ENCODE measurements at regions not wholly inside any gene's neighbourhood (a gene's known extent, or its start where the extent isn't known, plus 50 kb on each side); places are given as distances from the start of the nearest gene placed in this dataset.

DNA sequence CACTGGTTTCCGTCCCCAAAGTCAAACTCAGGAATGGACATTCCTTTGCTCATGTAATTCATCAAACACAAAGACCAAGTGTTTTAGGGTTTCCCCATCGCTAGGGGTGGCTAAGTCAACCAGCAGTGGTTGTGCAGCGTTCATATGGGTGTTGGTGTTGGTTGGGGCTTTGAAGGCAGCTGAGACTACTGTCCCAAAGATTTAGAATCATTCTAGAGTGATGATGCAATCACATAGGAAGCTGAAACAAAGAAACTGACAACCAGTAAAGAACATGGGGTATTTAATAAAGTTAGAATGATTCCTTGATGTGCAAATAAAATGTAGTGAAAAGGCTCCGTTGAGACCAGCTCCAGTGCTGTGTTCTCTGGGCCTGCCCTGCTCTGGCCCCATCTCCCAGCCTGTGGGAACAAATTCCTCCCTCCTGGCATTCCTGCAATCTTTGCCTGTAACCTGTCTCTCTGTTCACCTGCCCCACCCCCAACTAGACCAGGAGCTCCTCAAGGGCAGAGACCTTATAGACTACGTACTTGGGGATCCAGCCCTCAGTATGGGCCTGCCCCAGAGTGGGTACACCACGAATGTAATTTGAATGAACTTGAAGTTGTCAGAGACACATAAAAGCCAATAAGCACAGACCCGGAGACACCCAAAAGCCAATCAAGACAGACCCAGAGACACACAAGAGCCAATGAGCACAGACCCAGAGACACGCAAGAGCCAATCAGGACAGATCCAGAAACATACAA, 191.7 kb upstream of the TWIST2 start:
- no peak for DNase-seq

DNA sequence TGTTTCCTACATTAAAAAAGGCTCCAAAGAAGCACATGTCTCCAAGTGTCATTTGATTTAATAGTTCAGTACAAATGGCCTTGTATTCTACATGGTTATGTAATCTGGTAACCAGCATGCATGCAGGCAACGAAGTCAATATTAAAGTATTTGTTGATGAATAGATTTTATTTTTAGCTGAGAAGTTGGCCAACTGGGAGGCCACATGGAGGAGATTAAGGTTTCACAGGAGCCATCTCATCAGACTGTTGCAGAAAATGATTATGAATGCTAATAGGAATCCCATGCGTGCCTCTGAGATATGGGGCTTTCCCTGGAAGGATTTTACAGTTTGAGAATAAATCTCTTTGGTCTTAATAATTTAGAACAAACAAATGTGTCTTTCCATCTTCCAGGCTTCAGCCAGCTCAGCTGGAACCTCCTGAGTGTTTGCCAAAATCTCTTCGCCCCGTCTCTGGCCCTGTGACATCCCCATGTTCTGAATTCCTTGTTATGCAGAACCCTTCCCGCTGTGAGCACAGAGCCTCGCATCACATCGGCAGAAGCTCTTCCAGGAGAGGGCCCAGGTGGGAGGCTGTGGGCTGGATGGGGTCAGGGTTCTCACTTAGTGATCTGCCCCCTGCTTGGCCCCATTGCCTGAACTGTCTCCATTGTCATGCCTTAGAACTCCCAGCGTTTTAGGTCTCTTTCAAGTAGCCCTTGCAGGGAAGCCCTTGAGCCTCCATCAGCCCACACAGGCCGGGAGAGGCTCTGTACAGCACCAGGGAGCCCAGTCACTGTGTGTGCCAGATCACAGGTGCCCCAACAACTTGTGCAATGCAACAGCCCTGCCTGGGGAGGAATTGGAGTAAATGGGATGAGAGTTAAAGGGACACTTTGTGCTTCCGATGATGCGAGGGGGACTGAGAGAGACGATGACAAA, 190.5 kb upstream of the TWIST2 start:
- DNase-seq, result no peak

DNA sequence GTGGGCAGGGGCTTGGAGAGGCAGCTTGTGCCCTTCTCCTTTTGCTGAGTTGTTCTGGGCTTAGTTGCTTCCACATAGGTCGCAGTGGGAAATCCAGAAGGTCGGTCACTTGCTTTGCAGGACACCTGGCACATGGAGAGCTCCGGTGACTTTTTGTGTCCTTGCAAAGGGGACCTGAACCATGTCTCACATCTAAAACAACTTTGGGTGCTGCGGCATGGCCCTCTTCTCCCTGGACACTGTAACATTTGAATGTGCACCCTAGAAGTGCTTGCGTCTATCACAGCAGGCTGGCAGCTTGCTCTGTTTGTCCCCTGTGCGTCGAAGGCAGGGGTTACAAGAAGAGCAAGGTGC, 189.9 kb upstream of the TWIST2 start:
- no peak for DNase-seq

DNA sequence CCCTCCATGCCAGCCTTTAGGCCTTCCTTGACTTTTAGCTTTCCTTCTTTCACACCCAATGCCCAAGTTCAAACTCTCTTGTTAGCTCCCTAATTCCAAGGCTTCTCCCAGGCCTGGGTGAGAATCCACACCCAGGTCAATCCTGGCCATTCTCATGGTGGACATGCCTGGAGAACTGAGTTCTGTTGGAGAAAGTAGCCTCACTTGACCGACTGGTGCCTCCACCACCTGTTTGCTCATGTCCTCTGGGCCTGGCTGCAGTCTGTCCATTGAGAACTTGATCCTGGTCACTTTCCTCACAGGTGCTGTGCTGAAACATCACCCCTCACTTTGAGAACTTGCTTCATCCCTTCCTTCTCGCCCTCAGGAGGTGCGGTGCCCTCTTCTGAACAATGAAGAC, 189.1 kb upstream of the TWIST2 start:
- DNase-seq, result no peak

DNA sequence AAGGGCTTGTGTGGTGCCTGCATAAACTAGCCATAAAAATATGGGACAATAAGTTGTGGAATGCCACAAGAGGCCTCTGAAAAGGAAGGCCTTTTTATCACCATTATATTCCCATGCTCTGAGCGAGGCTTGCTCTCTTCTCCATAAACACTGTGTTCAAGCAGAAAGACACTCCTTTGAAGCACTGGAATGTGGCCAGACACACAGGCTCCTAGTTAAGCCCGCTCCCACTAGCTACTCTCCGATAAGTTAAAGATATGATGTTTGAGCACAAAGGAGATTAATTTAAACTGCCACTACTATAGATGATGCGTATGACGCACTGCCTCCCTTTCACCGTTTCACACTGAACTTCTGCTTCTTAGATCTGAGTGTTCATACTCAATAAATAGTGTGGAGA, 188.7 kb upstream of the TWIST2 start:
- DNase-seq, result no peak

DNA sequence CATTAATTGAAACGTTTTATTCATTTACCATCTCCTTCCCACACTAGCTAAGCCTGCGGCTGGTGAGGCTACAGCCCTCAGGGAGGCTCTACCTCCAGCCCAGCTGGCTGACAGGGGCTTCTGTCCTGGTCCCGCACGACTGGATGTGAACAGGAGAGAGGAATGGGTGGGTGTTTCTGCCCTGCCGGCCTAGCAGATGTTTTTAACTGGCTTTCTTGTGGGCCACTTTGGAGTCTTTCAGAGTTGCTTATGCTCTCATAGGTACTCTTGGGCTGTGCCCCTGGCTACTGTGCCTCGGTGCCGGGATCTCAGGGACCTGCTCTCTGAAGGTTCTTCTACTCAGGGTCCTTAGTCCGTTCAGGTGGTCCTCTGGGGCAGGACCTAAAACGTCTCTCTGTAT, 184.3 kb upstream of the TWIST2 start:
- DNase-seq, result no peak

DNA sequence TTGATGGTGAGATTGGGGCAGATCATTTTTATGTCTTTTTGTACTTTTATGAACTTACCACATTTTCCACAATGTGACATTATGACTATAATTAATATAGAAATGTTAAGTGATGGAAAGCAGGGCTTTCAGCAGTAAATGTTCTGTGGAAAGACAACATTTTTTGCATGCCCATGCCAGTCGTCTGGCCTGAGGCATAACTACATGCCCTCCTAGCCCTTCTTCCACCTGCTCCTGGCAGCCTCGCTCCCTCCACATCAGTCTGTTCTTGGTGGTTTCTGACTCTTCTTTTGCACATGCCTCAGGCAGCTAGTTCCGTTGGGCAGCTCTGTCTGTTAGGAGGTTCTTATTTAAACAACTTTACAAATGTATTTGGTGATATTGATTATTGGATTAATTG, 182.0 kb upstream of the TWIST2 start:
- no peak for DNase-seq

DNA sequence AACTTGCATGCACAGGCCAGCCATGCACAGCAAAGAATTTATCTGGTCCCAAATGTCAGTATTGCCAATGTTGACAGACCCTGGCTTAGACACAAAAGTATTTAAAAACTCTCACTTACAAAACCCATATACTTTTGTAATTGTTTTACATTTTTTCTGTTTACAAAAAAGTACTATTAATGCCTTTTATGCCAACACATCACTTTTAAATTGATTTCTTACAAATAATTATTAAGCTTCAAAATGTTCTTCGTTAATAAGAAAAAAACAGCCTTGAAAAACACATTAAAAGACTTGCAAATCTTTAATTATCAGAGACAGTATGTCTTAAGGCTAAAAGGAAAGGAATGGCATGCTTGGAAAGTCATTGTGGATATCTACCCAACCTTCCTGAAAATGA, 181.3 kb upstream of the TWIST2 start:
- no peak for DNase-seq

DNA sequence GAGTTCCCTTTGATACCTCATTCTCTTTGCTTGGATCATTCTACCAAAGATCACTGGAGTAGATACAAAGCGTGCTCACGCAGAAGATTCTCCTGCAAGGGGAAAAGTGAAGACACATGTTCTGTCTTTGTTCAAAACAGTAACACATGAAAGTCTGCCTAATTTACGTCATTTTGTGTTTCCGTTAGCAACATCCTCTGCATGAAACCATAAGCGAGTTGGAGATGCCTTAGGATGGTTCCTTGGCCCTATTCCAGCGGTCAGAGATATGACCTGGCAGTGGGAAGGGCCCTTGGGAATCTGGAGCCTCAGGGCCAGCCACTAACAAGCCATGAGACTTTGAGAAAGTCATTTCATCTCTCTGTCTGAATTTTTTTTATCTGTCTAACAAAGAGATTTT, 180.9 kb upstream of the TWIST2 start:
- no peak for DNase-seq

DNA sequence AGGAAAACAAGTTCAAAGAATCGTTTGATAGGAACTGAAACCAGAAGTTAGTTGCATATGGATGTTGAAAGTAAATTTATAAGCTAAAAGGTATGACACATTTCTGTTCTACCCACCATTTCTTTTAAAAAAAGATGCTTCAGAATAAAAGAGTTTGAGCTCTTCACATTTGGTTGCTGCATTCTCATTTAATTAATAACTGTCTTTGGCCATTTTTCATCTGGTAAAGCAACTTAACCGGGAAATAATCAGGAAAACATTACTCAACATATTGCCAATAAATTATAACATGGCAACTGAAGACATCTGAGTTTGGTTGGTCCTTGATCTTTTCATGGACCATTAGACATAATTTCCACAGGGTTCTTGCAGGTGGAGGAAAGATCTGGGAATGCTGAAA, 180.2 kb upstream of the TWIST2 start:
- DNase-seq, result no peak

DNA sequence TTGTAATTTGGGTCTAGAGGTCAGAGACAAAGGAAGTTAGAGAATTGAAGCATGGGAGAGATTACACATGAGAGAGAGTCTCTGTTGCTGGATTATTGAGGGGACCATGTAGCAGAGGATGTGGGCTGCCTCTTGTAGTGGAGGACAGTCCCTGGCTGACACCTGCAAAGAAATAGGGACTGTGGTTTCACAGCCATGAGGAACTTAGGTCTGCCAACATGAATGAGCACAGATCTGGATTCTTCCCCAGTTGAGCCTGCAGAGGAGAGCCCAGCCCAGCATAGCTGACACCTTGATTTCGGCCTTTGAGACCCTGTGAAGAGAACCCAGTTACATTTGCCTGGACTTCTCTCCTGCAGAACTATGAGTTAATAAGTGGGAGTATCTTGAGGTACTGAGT, 179.5 kb upstream of the TWIST2 start:
- DNase-seq, result no peak

DNA sequence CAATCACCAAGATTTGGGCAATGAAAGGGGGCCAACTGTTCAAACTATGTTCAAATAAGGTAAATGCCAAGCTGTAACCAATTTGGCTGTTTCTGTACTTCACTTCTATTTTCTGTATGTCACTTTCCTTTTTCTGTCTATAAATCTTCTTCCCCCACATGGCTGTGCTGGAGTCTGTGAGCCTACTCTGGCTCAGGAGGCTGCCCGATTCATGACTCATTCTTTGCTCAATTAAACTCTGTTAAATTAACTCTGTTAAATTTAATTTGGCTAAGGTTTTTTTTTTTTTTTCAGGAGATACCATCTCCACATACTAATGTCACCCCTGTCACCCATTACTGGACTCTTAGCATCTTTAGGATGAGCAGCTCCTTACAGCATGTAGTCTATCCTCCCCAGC, 178.8 kb upstream of the TWIST2 start:
- no peak for DNase-seq

DNA sequence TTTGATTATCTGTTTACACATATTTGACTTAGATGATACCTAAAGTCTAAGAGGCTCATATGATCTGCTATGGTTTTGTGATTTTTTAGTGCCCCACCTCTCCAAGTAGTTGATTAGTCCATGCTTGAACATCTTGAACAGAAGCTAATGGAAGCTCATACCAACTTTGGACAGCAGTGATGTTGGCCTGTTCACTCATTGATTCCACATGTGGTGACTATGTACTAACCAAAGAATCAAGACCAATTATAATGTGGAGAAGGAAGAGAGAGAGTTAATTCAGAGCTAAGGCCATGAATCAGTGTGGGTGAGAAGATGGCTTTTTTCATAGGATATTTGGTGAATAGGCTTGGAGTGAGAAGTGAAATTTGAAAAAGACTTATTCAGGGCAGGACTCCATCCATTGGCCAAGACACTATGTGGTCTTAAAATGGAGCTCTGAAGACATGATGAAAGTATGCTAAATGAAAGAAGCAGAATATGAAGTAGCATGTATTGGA, 178.3 kb upstream of the TWIST2 start:
- DNase-seq, result no peak

DNA sequence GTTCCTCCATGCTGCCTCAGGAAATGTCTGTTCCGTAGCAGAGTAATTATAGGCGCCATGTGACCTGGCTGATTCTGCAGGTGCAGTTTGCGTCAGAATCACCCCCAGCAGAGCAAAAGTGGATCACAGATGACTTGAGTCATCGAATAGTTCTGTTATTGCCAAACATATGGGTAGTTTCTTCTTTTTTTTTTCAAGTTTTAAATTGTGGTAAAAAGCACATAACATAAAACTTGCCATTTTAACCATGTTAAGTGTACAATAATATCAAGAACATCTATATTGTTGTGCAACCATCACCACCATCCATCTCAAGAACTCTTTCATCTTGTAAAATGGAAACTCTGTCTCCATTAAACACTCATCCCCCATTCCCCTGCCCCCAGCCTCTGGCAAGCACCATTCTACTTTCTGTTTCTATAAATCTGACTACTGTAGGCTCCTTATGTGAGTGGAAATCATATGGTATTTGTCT, 177.7 kb upstream of the TWIST2 start:
- peak; percentile 54 for DNase-seq

DNA sequence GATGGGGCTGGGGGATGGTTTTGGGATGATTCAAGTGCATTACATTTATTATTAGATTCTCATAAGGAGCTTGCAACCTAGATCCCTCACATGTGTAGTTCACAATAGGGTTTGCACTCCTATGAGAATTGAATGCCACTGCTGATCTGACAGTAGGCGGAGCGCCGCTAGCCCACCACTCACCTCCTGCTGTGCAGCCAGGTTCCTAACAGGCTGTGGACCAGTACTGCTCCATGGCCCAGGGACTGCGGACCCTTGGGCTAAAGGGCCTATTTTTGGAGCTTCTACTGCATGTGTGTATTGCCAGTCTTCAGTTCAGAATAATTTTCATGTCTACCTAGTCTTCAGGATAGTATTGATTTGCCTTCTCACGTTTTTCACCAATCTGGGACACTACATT, 165.3 kb upstream of the TWIST2 start:
- DNase-seq, result no peak

DNA sequence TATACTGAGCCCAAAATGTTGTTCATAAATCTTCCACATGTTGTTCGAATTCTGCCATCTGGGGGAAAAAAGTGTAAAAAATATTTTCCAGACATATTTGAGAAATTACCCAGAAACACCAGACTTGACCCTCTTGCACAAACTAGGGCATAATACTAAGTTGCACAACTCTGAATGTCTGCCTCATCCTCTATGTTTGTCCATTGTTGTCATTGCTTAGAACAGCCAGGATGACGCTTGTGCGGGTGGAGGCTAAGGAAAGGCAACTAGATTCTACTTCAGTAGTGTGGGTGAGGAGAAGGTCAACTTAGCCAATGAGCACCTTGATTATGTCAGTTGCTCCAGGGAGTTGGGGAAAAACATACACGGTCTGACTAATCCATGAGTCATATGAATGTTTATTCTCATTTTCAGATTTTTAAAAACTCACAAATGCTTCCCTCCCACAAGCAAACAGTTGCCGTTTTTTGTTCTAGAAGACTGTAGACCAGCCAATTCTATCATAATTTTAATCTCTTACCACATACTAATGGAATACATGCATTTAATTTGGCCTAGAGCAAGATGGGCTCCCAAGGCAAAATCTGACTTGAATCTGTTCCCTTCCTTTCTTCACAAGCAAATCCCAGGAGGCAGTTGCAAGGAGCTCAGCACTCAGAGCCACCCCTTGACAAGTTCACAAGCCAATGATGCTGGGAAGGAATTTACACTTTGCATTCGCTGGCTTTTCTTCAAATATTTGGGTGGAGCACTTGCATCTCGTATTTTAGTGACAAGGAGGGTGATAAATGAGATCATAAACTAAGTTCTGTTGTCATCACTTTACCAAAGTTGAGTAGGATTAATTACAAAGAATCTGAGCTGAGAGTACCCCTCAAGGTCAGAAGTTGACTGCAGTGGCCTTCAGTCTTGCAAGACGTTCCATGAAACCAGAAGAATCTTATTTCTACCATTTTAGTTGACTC, 163.2 kb upstream of the TWIST2 start:
- DNase-seq, result peak; percentile 27

DNA sequence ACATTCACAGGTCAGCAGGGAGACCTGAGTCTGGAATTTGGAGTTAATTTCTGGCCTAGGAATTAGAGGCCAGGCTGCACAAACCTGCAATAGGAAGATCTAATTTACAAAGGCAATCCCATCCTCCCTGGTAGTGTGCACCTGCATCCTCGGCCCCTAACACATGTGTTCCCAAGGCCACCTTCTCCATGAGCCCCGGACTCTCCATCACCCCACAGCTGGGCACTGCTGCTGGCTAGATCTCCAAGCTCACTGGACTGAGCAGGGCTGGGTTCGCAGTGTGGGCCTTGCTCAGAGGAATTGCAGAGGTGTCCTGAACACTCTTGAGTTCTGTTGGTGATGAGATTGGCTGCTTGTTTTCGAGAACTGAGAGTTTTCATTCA, 162.6 kb upstream of the TWIST2 start:
- DNase-seq, result no peak

DNA sequence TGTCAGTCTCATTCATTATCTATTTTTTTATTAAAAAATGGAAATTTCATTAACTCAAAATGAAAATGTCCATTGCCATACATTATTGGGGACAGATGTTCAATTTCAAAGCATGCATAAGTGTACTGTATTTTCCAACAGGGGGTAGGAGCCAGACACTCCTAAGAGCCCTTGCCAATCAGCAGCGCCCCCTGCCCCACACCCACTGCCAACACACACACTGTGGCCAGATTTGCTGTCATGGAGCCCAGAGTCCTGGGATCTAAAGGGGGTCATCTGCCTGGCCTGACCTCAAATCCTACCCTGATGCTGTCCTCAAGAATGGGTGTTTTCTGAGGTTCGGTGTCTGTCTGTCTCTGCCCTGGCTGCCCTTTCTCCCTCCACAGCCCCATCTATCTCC, 162.2 kb upstream of the TWIST2 start:
- DNase-seq, result no peak

DNA sequence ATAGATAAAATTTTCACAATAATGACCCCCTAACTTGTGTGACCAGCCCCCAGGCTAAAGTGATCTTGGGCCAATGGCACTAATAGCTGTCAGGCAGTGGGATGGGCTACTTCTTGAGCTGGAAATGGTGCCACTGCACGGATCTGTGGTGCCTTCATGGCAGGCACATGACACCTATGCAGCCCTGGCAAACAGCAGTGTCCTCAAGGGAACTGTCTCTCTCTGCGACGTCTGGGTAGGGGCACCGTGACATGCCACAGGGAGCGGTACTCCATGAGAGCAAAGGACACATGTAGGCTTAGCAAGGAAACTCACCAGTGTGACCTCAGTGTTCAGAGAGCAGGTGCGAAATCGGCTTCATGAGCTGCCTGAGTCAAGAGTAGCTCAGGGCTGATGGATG, 161.7 kb upstream of the TWIST2 start:
- DNase-seq, result no peak

DNA sequence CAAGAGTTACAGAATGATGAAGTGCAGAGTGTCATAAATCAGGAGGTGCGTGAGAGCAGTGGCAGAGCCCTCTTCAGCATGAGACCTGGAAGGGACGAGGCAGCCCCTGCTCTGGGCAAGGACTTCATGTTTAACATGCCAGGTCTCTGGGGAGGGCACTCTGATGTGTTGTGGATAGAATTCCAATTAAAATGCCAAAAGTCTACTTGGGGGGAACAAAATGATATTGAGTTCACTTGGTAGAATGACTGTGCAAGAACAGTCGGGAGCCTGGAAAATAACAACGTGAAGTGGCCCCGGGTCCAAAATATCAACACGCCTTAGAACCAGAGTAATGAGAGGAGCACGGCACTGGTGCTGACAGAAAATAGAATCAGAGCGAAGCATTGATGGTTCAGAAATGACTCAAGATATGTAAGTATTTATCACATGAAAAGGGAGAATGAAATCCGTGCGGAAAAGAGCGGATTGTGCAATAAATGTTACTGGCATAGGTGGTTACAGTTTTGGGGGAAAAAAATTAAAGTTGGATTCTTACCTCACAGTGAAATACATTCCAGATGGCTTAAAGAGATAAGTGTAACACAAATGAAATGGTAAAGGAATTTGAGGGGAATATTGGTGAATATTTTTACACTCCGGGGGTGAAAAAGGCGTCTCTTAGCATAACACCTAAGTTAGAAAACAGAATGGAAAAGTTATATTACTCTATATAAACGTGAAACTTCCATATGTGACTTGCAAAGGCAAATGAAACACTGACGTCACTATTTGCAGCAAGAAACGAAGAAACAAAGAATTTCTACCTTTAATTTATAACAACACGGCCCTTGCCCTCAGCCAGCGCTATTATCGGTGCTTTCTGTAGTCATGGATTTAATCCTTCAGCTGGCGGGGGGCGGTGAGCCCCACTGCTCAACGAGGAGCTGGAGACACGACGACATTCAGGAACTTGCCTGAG, 159.4 kb upstream of the TWIST2 start:
- DNase-seq, result no peak

DNA sequence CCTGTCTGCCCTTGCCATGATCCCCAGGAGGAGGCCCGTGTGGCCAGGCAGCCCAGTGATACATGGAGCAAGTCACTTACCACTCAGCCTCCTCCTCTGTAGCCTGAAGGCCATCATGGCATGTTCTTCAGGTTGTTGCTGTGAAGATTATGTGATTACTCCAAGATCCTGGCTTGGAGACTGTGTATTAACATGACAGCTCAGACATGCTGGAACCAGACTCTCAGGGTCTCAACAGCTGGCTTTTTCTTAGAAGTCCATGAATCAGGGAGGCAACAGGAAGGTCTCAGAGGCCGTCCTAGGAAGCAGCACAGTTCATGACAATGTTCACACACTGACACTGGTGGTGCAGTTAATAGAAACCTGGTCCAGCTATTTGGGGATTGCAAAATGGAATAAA, 158.6 kb upstream of the TWIST2 start:
- no peak for DNase-seq

DNA sequence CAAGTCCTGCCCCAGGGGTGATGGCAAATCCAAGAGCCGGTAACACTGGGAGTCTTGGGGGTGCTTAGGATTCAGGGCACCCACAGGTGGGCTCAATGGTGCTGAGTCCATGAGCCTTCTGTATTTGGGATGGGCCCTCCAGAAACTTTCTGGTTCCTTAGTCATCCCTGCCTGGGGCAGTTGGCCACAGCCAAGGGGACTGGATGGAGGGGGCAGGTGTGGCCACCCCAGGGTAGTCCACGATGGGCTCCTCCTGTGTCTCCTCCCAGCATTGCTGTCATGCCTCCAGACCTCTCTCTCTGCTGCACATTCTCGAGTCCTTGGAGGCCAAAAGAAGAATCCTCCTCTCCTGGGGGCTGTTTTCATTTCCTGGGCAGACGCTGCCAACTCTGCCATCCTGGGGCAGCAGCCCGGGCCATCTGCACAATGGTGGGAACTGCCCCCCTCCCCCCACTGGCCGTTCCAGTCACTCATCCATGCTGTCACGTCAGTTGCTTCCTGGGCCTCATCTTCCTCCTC, 158.0 kb upstream of the TWIST2 start:
- DNase-seq, result no peak

All from activated CD4-positive, alpha-beta T cell treated with anti-CD3 and anti-CD28 coated beads for 48 hours (primary cell).